HG03097 (cell line): ENCODE measurements at regions not wholly inside any gene's neighbourhood (a gene's known extent, or its start where the extent isn't known, plus 50 kb on each side); places are given as distances from the start of the nearest gene placed in this dataset.
"Not testable (repeated sequence)": the region's sequence is repeated elsewhere in the genome, so short reads cannot be mapped to it uniquely, and the experiment has no call there.

ENCODE experiments used
- ATAC-seq: cut with Tn5 transposase; IDR thresholded peaks from one replicate; pipeline ENCODE4 v1.9.1; 2021; ENCODE audit not compliant: unreplicated experiment, low FRiP score

DNA sequence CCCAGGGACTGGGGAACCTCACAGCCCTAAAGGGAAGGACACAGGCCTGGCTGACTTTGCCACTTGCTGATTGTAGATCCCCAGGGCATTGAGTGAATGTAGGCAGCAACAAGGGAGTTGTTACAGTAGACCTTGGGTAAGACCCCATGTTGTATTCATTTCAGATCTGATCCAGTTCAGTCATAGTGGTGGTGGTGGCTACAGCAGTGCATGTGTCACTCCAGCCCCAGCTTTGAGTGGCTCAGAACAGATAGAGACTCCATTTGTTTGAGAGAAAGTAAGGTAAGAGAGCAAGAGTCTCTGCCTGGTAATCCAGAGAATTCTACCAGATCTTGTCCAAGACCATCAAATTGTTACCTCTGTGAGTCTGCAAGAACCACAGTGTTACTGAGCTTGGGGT, 278.7 kb upstream of the SATB1 start:
- ATAC-seq: no peak

DNA sequence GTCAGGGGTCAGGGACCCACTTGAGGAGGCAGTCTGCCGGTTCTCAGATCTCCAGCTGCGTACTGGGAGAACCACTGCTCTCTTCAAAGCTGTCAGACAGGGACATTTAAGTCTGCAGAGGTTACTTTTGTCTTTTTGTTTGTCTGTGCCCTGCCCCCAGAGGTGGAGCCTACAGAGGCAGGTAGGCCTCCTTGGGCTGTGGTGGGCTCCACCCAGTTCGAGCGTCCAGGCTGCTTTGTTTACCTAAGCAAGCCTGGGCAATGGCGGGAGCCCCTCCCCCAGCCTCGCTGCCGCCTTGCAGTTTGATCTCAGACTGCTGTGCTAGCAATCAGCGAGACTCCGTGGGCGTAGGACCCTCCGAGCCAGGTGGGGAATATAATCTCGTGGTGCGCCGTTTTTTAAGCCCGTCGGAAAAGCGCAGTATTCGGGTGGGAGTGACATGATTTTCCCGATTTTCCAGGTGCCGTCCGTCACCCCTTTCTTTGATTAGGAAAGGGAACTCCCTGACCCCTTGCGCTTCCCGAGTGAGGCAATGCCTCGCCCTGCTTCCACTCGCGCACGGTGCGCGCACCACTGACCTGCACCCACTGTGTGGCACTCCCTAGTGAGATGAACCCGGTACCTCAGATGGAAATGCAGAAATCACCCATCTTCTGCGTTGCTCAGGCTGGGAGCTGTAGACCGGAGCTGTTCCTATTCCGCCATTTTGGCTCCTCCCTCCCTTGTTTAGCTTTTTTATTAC, 268.6 kb upstream of the SATB1 start:
- not testable (repeated sequence) for ATAC-seq

DNA sequence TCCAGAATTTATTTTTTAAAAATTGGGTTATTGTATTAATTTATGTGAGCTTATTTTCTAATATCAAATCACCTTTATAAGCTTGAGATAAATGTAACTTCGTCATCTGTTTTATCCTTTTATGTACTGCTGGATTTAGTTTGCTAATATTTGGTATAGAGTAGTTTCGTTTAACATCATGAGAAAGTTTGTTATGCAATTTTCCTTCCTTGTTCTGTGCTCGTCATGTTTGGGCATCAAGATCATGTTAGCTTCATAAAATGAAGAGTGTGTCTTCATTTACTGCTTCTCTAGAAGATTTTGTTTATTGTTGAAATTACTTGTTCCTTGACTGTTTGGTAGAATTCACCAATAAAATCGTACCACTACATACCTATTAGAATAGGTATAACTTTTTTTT, 262.1 kb upstream of the SATB1 start:
- ATAC-seq: no peak

DNA sequence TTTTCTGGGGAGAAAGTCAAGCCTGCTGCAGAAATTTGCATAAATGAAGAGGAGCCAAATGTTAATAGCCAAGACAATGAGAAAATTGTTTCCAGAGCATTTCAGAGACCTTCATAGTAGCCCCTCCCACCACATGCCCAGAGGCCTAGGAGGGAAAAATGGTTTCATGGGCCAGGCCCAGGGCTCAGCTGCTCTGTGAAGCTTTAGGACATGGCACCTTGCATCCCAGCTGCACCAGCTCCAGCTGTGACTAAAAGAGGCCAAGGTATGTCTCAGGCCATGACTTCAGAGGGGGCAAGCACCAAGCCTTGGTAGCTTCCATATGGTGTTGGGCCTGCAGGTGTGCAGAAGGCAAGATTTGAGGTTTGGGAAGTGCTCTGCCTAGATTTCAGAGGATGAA, 258.8 kb upstream of the SATB1 start:
- no peak for ATAC-seq

DNA sequence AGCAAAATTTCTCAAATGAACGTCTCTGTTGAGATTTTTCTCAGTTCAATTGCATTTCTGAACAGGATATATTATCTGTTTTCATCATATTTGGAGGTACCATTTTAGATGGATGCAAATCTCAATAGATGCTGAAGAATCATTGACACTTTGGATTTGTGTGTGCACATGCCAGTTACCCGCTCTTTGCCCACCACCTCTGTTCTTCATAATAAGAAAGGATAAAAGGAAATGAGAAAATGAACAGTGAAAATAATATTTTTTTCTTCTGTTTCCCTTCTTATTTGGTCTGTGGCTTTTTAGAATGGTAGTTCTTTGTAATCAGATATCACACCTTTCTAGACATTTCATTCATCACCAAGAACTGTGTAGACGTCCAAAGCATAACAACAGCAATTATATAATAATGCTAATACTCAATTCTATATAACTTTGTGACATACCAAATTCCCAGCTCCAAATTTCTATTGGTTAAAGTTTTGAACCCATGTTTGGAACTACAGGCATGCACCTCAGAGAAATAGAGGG, 256.7 kb upstream of the SATB1 start:
- no peak for ATAC-seq

DNA sequence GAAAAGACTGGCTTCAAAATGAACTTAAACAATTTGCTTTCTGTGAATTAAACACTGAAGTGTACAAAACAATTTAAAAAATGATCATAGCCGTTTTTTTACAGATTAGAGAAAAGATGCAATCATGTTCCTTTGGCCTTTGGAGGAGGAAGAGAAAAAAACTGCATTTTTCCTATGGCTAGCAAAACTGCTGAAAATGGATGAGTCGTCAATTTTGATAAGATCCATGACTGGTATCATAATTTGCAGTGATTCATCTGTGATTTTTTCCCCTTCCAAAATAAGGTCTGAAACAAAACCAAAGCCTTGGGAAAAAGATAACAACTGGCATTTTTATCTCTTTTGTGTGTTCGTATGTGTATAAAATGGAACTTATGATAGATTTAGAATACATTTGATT, 255.6 kb upstream of the SATB1 start:
- ATAC-seq: no peak

DNA sequence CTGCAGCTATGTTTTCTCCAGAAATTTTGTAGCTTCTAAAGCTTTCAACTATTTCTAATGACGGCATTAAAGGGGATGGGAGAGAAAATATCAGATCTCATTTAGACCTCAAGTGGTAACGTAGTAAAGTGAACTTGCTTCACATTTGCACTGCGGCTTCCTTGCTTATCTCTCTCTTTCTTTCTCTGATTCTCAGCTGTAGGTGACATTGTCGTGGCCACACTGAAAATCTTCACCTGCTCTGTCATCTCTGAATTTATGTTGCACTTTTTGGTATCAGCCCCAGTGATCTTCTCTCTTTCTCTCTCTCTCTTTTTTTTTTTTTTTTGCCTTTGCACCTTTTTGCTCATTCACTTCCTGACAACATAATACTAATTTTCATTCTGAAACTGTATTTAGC, 254.1 kb upstream of the SATB1 start:
- no peak for ATAC-seq

DNA sequence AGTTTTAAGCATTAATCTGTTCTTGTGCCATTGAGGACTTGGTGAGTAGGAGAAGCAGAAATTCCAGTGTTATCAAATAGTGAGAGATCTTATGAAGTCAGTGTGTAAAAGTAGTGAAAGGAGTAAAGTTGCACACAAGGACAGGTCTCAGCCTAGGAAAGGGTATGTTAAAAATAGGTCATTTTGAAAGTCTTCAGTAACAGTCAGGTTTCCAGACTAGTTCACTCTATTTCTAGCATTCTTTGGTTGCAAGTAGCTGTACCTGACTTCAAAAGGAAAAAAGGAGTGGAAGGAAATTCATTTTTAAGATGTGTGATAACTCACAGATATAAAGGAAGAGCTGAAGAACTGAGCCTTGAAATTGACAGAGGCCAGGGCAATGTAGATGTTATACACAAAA, 250.1 kb upstream of the SATB1 start:
- no peak for ATAC-seq

DNA sequence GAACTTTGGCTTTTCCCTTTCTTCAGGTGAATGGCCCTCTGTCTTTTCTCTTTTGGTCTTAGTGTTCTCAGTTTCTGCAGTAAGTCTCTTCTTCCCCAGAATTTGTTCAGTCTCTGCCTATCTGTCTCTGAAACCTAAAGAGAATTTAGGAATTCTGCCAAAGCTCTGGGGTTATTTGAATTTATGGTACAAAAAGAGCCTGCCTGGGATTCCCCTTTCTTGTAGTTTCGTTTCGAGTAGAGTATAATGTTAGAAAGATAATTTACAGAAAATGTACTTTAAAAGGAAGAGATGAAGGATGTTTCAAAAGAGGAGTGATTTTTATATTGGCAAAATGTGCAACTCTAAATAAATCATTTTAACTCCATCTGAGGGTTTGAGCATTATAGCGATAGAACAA, 247.4 kb upstream of the SATB1 start:
- ATAC-seq: no peak

DNA sequence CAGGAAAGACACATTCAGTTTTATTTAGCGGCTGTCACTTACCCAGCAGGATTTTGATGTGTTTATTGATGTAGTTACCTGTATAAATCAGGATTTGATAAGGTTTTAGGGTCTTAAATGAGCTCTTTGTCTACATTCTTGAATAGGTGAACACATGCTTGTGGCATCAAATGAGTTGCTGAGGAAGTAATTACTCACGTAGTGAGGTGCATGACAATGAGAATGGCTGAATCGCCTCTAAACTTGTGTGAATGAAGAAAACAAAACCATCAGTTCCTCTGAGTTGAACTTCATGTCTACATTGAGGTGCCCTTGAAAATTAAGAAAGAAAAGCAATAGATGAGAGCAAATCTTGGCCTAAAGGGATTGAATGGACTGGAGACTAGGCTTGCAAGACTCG, 245.6 kb upstream of the SATB1 start:
- no peak for ATAC-seq

DNA sequence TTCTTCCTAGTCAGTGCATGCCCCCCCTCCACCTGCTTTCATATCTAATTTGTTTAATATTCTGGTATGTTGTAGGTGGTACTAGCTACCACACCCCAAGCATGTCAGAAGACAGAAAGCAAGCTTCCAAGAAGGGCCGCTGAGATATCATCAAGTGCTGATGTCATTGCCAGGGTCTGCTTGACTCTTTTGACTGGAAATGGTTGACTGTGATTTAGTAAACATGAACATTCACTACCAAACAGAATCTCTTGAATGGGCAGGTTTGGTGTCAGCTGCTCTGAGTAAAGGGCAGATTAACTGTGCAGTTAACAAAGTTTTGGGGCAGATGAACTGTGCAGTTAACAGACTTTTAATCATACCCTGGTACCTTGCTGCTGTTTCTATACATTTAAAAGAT, 244.2 kb upstream of the SATB1 start:
- no peak for ATAC-seq

DNA sequence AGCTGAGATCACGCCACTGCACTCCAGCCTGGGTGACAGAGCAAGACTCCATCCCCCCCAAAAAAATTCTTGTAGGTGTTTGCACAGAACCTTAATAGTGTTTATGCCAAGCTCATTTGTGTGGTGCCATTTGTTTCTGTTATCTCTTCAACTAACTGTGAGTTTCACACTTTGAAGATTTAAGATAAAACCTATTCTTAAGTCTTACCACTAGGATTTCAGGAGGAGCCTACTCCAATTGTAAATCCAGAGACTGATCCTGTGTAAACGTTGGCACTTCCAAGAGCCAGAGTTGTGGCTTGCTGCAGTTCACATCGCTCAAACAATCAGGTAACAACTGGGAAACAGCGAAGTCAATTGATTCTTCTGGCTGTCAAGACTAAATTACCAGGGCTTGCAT, 242.4 kb upstream of the SATB1 start:
- no peak for ATAC-seq

DNA sequence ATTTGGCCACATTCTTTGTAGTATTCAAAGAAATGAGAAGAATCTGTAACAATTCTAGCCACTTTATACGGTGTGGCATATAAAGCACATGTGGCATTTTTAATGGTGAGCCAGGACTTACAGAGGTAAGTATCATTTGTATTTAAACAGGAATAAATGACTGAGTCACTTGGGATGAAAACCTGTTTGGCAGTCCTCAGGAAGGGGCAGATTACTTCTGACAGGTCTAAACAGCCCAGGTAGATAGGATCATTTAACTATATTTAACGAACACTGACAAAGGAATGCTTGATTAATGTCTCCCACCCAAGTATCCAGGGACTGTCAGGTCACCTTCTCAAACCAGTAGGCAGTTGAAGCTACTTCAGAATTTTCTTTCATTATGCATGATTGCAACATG, 241.5 kb upstream of the SATB1 start:
- no peak for ATAC-seq

DNA sequence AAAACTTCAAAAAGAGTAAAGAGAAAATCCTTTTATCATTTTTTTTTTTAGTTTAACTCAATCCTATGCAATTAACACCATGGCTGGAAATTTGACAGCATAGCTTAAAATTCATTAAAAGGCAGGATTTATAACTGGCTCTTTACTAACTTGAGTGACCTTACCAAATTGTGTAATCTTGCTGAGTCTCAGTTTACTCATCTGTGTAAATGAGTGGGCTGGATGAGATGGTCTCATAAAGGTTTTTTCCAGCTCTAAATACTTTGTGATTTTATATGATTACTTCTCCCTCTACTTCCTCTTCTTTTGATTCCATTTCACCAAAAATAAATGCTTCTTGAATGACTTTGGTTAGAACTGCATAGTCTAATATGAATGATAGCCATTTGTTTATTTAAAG, 234.9 kb upstream of the SATB1 start:
- ATAC-seq: no peak

DNA sequence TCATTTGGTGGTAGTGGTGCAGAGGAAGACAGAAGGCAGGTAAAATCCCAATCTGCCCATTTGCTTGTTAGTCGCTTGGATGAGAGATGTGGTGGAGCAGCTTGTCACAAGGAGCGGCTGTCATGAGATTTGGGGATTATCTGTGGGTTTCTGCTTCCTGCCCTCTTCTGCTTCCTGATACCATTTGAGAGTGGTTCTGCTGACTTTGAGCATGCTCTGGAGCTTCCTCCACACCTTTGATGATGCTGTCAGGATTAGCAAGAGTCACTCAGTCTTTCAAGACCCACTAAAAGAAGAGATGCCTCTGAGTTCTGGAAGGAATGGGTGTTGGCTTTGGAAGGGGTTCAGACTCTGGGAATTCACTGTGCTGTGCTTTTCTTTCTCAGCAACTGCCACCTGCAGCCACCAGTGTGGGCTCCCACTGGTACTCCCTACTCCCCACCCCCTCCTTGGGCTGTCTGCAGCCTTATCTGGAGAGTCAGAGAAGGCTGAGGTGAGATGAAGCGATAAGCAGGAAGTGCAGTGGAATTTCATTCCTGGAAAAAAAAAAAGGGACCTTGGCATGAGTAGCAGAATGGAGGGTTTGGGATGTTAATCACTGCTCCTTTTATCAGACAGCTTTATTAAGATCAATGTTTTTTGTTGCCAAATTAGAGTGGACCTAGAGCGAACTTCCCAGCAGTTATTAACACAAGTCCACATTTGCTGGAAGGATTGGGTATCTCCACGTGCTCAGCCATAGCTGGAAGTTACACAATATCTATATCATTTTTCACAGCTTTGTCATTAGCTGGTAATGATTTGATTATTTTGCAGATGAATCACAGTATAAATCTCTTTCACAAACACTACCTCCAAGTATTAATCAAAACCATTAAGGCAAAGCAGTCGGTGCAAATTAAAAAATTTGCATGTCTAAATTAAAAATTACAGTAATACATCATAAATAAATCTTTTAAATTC, 233.0 kb upstream of the SATB1 start:
- no peak for ATAC-seq

DNA sequence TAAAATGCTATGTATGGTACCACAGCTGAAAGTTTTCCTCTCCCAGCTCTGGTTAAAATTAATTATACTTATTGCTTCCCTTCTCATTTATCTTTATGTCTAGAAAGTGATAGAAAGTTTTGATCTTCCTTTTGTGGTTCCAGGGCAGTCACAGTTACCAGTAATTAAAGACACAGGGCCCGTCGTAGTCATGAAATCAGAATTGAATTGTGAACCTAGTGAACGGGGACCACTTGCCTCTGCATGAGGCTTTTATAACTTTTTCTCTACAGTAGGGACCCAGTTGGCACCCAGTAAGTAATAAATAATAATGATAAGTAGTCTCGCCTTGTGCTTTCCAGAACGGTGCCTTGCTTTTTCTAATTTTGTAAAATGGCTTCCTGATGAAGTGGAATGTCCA, 231.7 kb upstream of the SATB1 start:
- ATAC-seq: no peak

DNA sequence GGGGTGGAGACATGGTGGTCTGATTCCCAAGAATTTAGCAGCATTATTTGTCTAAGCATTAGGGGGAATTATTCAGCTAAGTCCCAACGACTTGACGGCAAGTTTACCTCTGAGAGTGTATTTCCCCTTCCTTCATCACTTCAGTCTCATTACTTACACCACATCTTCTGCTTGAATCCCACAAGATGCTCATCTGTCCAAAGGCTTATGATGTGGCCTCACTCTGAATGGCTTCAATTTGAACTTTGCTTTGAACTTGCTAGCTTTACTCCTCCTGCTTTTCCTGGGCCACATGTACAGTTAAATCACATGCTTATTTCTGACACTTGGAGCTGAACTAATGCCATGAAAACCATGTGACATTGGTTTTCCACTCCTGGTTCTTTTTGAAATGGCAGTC, 231.3 kb upstream of the SATB1 start:
- ATAC-seq: no peak

DNA sequence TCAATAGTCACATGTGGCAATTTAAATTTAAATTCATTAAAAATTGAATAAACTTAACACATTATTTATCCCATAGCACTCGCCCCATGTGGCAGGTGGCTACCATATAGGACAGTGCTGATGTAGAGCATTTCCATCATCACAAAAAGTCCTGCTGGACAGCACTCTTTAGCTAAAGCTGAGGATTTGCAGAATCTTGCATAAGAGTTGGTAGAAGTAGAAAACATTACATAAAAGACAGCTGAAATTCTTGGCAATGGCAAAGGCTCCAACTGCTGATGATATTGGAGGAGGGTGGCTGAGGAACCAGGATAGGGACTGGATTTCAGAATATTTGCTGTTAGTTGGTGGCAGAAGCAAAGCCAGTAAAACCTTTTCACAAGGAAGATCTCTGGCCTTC, 230.7 kb upstream of the SATB1 start:
- ATAC-seq: no peak

DNA sequence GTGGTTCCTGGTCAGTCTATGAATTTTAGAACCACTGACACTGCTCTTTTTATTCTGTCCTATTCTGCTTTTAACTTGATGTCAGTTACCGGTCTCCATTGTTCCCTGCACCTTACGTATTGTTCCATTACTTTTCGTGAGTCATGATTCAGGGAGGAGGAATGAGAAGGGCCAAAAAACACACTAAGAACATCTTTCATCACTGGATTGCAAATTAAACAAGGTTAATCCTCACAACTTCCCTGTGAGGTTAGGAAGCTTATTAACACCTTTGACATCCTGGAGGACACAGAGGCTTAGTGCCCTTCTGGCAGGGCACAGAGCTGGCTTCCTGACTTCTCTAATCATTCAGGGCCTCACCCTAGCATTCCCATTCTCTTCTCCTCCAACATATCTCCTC, 227.6 kb upstream of the SATB1 start:
- no peak for ATAC-seq

DNA sequence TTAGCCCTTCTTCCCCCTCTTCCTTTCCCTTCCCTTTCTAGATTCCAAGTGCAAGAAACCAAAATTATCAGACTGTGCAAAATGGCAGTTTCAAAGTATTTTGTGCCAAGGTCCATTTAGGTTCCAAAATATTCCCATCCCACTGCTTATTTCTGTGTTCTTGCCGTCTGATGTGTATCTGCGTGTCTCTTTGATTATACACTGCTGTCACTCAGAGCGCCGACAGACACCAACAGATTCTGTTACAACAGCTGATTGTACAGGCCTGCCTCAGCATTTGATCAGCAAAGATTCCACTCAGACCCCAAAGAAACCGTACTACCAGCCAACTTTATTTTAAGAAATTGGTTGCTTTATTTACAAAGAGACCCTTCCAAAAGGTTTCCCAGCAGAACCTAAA, 225.6 kb upstream of the SATB1 start:
- ATAC-seq: no peak

DNA sequence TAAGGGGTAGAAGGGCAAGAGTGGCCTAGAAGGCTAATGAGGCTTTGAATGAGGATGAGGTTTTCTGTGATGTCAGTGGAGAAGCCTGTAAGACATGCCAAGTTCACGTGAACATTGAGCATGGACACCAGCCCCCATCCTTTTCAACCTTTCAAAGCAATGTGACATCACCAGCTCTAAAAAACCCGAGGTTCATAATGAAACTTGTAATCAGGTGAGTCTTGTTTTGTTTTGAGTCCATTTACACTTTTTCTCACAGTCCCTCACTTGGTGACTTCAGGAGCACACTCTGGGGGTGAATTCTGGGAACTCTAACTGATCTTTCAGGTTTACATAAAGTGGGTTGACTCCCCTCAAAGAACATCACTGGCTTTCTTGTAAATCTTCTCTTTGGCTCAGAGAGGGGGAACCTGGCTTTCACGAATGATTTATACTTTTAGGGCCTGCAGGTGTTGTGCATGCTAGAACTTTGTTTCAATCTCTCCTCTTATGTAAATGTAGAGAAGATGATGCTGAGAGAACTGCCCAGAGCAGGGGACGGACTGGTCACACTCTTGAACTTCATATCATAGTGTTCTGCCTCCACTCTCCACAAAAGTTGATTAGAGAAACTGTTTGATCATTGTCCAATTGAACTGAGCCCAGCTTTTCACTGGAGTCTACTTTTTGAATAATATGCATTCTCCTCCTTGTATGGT, 224.7 kb upstream of the SATB1 start:
- ATAC-seq: peak; percentile 85
